ENCODE measurements at regions not wholly inside any gene's neighbourhood (a gene's known extent, or its start where the extent isn't known, plus 50 kb on each side); places are given as distances from the start of the nearest gene placed in this dataset.

GRCh38 chr7:10802526-10802925 lies 171.1 kb upstream of the PHF14 start:
- TF ChIP-seq EZH2 (IDR thresholded peaks at IDR 0.05; ENCODE audit: low read depth) = no peak
- no peak for TF ChIP-seq CTCF (conservative IDR thresholded peaks at IDR 0.05)
